NCI-H146 treated with DMSO at 0.1 percent for 48 hours (cell line): ENCODE measurements at regions not wholly inside any gene's neighbourhood (a gene's known extent, or its start where the extent isn't known, plus 50 kb on each side); places are given as distances from the start of the nearest gene placed in this dataset.

Experiments used
- DNase-seq: peaks from one replicate; lab custom pipeline; 2025; ENCODE audit not compliant: unreplicated experiment; lab: John Stamatoyannopoulos, UW

- no peak for DNase-seq
These were observed 208.3 kb upstream of the MKLN1 start for GRCh38 chr7:131119381-131119780.

DNA sequence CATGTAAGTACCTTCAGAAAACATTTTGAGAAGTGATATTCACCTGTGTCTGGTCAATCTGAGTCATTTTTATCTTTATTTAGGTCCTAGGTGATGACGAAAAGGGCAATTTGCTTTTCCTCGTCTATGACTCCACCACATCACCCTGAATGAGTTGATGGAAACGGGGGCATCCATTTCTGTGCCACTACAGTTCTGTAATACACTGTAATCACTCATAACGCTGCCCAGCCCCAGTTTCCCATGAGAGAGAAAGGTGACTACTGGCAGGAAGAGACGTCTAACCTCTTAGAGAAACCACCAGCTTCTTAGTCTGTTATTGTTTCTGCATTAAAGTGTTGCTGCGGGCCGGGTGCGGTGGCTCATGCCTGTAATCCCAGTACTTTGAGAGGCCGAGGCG is 205.3 kb upstream of the MKLN1 start:
- no peak for DNase-seq

- DNase-seq: peak; percentile 68
These were observed 203.6 kb upstream of the MKLN1 start for GRCh38 chr7:131124001-131124629.

- DNase-seq: no peak
These were observed 202.8 kb upstream of the MKLN1 start for GRCh38 chr7:131124867-131125266.

GRCh38 chr7:131130324-131130723 is 197.4 kb upstream of the MKLN1 start:
- no peak for DNase-seq

DNA sequence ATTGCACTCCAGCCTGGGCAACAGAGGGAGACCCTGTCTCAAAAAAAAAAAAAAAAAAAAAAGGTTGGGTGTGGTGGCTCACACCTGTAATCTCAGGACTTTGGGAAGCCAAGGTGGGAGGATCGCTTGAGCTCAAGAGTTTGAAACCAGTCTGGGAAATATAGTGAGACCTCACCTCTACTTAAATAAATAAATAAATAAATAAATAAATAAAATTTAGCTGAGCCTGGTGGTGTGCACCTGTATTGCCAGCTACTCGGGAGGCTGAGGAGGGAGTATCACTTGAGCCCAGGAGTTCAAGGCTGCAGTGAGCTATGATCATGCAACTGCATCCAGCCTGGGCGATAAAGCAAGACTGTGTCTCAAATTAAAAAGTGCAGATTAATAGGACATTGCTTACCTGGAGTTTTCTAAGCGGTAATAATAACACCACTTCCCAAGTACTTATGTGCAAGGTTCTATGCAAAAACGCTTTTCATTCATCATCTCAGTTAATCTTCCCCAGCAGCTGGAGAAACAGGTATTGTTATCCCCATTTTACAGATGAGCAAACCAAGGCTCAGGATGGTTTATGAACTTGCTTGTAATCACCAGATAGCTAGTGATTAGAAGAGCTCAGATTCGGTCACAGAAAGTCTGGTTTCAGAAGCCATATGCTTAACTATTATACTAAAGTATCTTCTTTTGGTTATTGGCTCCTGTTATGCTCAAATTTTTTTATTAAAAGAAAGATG is 196.5 kb upstream of the MKLN1 start:
- DNase-seq: no peak

GRCh38 chr7:131131746-131132431 is 195.8 kb upstream of the MKLN1 start:
- DNase-seq: no peak

- no peak for DNase-seq
These were observed 188.2 kb upstream of the MKLN1 start for GRCh38 chr7:131139462-131139861.

DNA sequence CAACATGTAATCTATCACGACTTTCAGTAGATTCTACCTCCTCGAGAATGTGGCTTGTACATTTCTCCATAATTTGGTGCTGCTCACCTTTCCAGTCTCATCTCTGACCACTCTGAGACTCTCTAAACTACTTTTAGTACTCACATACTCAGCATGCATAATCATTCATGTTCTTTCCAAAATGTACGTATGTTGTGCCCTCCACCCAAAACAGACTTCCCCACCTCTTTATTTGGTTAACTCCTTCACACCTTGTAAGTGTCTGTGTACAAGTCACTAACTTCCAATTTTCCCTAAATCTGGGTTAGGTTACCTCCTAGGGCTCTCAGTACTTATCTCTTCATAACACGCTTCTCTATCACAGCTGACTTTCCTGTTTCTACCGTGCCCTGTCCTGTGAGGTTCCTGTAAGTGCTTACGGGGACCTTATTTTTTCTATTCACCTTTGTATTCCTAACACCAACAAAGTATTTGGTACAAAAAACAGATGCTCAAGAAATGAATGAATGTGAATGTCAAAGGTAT is 186.2 kb upstream of the MKLN1 start:
- no peak for DNase-seq

DNA sequence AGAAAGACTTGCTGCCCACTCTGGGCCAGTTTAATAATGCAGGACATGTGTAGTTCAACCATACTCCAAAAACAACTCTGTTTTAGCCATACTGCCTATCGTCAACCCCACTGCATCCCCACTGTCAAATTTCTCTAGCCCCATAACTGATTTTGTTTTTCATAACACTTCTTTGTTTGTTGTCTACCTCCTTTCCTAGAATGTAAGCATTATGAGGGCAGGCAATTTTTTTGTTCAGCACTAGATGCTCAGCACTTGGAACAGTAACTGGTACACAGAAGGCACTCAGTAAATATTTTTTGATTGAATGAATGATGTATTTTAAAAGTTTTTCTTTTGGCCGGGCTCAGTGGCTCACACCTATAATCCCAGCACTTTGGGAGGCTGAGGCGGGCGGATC is 183.8 kb upstream of the MKLN1 start:
- DNase-seq: no peak

GRCh38 chr7:131145026-131145425 is 182.7 kb upstream of the MKLN1 start:
- DNase-seq: no peak

- no peak for DNase-seq
These were observed 181.9 kb upstream of the MKLN1 start for GRCh38 chr7:131145770-131146169.

DNA sequence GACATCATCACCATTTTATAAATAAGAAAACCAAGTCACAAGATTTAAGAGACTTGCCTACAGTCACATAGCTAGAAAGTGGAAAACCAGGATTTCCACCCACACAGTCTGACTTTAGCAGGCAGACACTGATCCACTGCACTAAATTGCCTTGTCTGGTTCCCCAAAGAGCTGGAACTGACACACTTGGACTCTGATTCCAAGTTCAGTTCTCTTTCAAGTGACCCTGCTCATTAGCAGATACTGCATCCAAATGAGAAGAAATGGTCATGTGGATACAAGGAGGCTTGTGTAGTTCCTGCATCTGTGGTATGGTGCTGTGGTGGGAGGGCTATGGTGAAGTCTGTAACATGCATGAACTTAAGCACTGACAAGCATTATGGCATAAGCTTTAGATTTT is 180.1 kb upstream of the MKLN1 start:
- DNase-seq: no peak

DNA sequence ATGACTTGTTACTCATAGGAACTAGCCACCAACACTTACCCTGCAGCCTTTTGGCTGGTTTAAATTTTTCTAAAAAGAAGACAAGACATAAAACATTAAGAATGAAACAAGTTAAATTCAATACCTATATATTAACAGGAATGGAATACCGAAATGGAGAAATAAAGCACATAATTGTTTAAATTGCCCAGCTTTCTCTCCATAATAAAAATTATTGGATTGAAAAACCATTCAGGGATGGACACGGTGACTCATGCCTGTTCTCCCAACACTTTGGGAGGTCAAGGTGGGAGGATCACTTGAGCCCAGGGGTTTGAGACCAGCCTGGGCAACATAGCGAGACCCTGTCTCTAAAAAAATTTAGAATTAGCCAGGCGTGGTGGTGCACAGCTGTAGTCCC is 179.4 kb upstream of the MKLN1 start:
- no peak for DNase-seq

- DNase-seq: no peak
These were observed 178.8 kb upstream of the MKLN1 start for GRCh38 chr7:131148708-131149428.

DNA sequence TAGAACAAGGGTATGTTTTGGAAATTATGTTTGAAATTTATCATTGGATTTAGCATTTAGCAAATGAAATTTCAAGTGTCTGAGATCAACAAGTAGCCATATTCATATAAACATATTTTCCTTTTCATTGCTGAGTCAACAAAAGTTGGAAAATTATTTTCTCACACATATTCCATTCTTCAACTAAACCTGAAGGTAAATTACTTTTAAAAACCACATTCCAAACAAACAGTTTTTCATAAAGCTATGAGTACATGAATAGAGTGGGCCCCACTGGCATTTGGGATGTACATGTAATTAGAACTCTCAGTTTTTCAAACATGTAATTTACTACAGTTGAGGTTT is 178.3 kb upstream of the MKLN1 start:
- DNase-seq: no peak

DNA sequence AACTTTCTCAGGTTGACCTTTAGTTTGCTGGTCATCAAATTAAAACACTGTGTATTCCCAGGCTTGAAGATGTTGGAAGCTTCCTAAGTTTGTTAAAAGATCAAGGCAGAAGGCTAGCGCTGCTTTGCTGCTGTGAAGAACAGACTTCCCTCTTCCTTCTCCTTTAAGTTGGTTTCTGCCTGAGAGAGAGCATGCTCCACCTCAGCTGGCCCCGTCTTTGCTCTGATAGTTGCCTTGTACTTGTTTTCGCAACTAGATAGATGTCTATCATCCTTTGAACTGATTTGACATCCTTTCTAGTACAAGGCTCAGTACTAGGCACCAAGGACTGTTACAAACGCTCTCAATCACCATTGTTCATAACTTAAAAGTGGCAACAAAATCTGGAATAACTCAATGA is 177.8 kb upstream of the MKLN1 start:
- no peak for DNase-seq

GRCh38 chr7:131151034-131151433 is 176.6 kb upstream of the MKLN1 start:
- no peak for DNase-seq

DNA sequence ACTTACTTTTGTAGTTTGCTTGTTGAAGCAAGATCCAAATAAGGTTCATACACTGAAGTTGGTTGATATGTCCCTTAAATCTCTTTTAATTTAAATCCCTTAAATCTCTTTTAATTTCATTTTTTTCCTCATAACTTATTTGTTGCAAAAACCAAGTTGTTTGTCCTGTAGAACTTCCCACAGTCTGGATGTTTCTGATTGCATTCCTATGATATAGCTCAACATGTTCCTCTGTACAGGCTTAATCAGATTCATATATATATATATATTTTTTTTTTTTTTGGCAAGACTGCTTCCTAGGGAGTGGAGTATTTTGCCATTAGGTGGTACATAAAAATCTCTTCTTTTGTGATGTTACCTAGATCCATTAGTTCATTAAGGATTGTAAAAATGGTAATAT is 174.9 kb upstream of the MKLN1 start:
- no peak for DNase-seq

GRCh38 chr7:131154380-131154779 is 173.3 kb upstream of the MKLN1 start:
- no peak for DNase-seq

DNA sequence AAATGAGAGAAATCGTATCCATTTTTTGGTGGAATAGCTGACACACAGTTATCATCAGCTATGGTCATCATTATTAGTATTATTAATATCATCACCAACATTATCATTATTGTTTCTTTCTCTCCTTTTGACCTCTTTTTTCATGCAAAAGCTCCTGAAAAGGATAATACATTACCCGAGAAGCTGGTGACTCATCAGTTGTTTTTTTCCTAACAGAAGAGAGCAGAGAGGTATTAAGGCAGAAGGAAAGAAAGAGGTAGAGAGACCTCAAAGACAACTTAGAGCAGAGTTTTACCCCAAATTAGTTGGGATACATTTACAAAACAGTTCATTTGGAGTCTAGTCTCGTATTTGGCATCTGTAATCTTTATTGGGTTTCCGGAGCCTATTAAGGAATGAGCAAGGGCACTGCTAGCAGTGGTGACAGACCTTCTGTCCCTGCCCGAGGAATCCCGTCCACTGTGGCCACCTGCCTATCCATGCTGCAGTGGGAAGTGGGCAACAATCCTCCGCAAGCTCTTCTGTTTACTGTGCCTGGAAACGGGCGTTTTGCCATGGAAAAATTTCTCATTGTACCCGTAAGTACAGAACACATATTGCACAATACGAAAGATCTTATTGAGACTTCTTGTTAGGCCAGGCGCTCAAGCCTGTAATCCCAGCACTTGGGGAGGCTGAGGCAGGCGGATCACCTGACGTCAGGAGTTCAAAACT is 170.0 kb upstream of the MKLN1 start:
- DNase-seq: no peak
